ENCODE measurements at regions not wholly inside any gene's neighbourhood (a gene's known extent, or its start where the extent isn't known, plus 50 kb on each side); places are given as distances from the start of the nearest gene placed in this dataset.

DNA sequence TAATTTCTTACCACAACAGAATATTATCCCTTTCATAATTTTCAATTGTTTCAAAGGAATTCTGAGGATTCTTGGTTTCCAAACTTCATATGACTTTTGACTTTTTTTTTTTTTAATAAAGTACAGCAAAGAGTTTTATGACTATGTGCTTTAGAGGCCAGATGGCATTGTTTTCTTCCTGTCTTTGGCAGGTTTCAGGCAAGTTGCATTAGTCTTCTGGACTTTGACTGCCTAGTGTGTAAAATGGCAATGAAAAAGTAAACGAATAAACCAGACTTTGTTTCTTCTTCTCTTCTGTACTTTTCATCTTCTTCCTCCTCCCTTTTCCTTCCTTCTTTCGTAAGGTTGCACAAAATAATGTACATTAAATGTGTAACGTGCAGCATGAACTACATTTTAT, 172.6 kb upstream of the RBFOX1 start:
- Histone ChIP-seq H3K27ac (ENCODE audit: low read depth in 1 of 2, low read length in 1 of 2) (no peak overlapping the region), H3K27me3 (ENCODE audit: control insufficient read depth in 3 of 3, insufficient read depth in 3 of 3, low read length in 2 of 3) (peaks cover 0 to 8% (median 0%) of the 10 kb centered on the region in 3 donors), H3K4me1 (ENCODE audit: control insufficient read depth in 5 of 5, insufficient read depth in 5 of 5, low read length in 5 of 5) (no peaks in the 10 kb centered on the region), H3K36me3 (ENCODE audit: control insufficient read depth in 4 of 4, insufficient read depth in 4 of 4, low read length in 4 of 4) (no peaks in the 10 kb centered on the region), H3K4me3 (no peak overlapping the region), H3K9ac (ENCODE audit: insufficient read depth in 1 of 2, low read length in 2 of 2) (no peak overlapping the region), H3K9me3 (ENCODE audit: control insufficient read depth in 4 of 4, insufficient read depth in 3 of 4, low read length in 3 of 4) (peaks cover 0 to 3% (median 0%) of the 10 kb centered on the region in 4 donors)
- WGBS, 2 donors: 57 to 58% methylated on average over 3 of the region's 3 CpGs
- no peak for ATAC-seq (ENCODE audit: insufficient read depth, low FRiP score)
- no peak for DNase-seq
- TF ChIP-seq, protein P1, sequence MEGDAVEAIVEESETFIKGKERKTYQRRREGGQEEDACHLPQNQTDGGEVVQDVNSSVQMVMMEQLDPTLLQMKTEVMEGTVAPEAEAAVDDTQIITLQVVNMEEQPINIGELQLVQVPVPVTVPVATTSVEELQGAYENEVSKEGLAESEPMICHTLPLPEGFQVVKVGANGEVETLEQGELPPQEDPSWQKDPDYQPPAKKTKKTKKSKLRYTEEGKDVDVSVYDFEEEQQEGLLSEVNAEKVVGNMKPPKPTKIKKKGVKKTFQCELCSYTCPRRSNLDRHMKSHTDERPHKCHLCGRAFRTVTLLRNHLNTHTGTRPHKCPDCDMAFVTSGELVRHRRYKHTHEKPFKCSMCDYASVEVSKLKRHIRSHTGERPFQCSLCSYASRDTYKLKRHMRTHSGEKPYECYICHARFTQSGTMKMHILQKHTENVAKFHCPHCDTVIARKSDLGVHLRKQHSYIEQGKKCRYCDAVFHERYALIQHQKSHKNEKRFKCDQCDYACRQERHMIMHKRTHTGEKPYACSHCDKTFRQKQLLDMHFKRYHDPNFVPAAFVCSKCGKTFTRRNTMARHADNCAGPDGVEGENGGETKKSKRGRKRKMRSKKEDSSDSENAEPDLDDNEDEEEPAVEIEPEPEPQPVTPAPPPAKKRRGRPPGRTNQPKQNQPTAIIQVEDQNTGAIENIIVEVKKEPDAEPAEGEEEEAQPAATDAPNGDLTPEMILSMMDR (IDR thresholded peaks at IDR 0.05; ENCODE audit: control extremely low read depth, extremely low read depth): no peak

- H3K27ac ChIP-seq (ENCODE audit: low read depth in 1 of 2, low read length in 1 of 2): no peak overlapping the region
- ATAC-seq (ENCODE audit: insufficient read depth, low FRiP score) (no peak), DNase-seq (no peak)
- TF ChIP-seq, protein P1 (IDR thresholded peaks at IDR 0.05; ENCODE audit: control extremely low read depth, extremely low read depth): no peak
- H3K9me3 ChIP-seq (ENCODE audit: control insufficient read depth in 4 of 4, insufficient read depth in 3 of 4, low read length in 3 of 4): peaks cover 0 to 3% (median 0%) of the 10 kb centered on the region in 4 donors
- peaks cover 0 to 8% (median 0%) of the 10 kb centered on the region in 3 donors for H3K27me3 ChIP-seq (ENCODE audit: control insufficient read depth in 3 of 3, insufficient read depth in 3 of 3, low read length in 2 of 3)
- no peak overlapping the region for H3K4me3 ChIP-seq
- WGBS, 2 donors: 94 to 98% methylated on average over 4 of the region's 4 CpGs
- no peak overlapping the region for H3K9ac ChIP-seq (ENCODE audit: insufficient read depth in 1 of 2, low read length in 2 of 2)
- no peaks in the 10 kb centered on the region for H3K4me1 ChIP-seq (ENCODE audit: control insufficient read depth in 5 of 5, insufficient read depth in 5 of 5, low read length in 5 of 5)
- no peaks in the 10 kb centered on the region for H3K36me3 ChIP-seq (ENCODE audit: control insufficient read depth in 4 of 4, insufficient read depth in 4 of 4, low read length in 4 of 4)
These were observed 174.2 kb upstream of the RBFOX1 start for GRCh38 chr16:7158481-7158880.

GRCh38 chr16:7150230-7150629, 182.4 kb upstream of the RBFOX1 start:
- TF ChIP-seq, protein P1 (IDR thresholded peaks at IDR 0.05; ENCODE audit: control extremely low read depth, extremely low read depth): no peak
- H3K36me3 ChIP-seq (ENCODE audit: control insufficient read depth in 4 of 4, insufficient read depth in 4 of 4, low read length in 4 of 4): no peaks in the 10 kb centered on the region
- peaks cover 0 to 2% (median 0%) of the 10 kb centered on the region in 4 donors for H3K9me3 ChIP-seq (ENCODE audit: control insufficient read depth in 4 of 4, insufficient read depth in 3 of 4, low read length in 3 of 4)
- ATAC-seq (ENCODE audit: insufficient read depth, low FRiP score) (no peak), DNase-seq (no peak)
- no peaks in the 10 kb centered on the region for H3K27me3 ChIP-seq (ENCODE audit: control insufficient read depth in 3 of 3, insufficient read depth in 3 of 3, low read length in 2 of 3)
- no peaks in the 10 kb centered on the region for H3K4me1 ChIP-seq (ENCODE audit: control insufficient read depth in 5 of 5, insufficient read depth in 5 of 5, low read length in 5 of 5)
- 71 to 75% methylated on average over 7 of the region's 7 CpGs for WGBS, 2 donors
- no peak overlapping the region for H3K9ac ChIP-seq (ENCODE audit: insufficient read depth in 1 of 2, low read length in 2 of 2)
- H3K4me3 ChIP-seq: no peak overlapping the region
- no peak overlapping the region for H3K27ac ChIP-seq (ENCODE audit: low read depth in 1 of 2, low read length in 1 of 2)

GRCh38 chr16:7148606-7149005, 184.0 kb upstream of the RBFOX1 start:
- Histone ChIP-seq H3K36me3 (ENCODE audit: control insufficient read depth in 4 of 4, insufficient read depth in 4 of 4, low read length in 4 of 4) (no peaks in the 10 kb centered on the region), H3K9me3 (ENCODE audit: control insufficient read depth in 4 of 4, insufficient read depth in 3 of 4, low read length in 3 of 4) (peaks cover 0 to 2% (median 0%) of the 10 kb centered on the region in 4 donors), H3K4me1 (ENCODE audit: control insufficient read depth in 5 of 5, insufficient read depth in 5 of 5, low read length in 5 of 5) (no peaks in the 10 kb centered on the region), H3K27ac (ENCODE audit: low read depth in 1 of 2, low read length in 1 of 2) (no peak overlapping the region), H3K9ac (ENCODE audit: insufficient read depth in 1 of 2, low read length in 2 of 2) (no peak overlapping the region), H3K4me3 (no peak overlapping the region), H3K27me3 (ENCODE audit: control insufficient read depth in 3 of 3, insufficient read depth in 3 of 3, low read length in 2 of 3) (no peaks in the 10 kb centered on the region)
- no peak for ATAC-seq (ENCODE audit: insufficient read depth, low FRiP score)
- TF ChIP-seq, protein P1 (IDR thresholded peaks at IDR 0.05; ENCODE audit: control extremely low read depth, extremely low read depth): no peak
- DNase-seq: no peak
- WGBS, 2 donors: 62 to 68% methylated on average over 6 of the region's 6 CpGs

Measured in lung (tissue), 11 donors.